DMS53 treated with DMSO at 0.1 percent for 48 hours (cell line): ENCODE measurements at regions not wholly inside any gene's neighbourhood (a gene's known extent, or its start where the extent isn't known, plus 50 kb on each side); places are given as distances from the start of the nearest gene placed in this dataset.

Experiments
- DNase-seq: peaks from one replicate; lab custom pipeline; 2025; ENCODE audit not compliant: unreplicated experiment; lab: John Stamatoyannopoulos, UW

GRCh38 chr6:142679907-142680700, 264.9 kb downstream of the HIVEP2 start:
- DNase-seq: no peak

GRCh38 chr6:142681099-142681498, 263.9 kb downstream of the HIVEP2 start:
- DNase-seq: no peak

GRCh38 chr6:142682985-142683384, 262.0 kb downstream of the HIVEP2 start:
- no peak for DNase-seq

GRCh38 chr6:142683714-142684141, 261.2 kb downstream of the HIVEP2 start:
- DNase-seq: no peak

- no peak for DNase-seq
These were observed 260.6 kb downstream of the HIVEP2 start for GRCh38 chr6:142684371-142684770.

GRCh38 chr6:142685852-142686506, 259.0 kb downstream of the HIVEP2 start:
- DNase-seq: no peak

- no peak for DNase-seq
These were observed 258.5 kb downstream of the HIVEP2 start for GRCh38 chr6:142686507-142686887.

- DNase-seq: peak; percentile 27
These were observed 252.0 kb downstream of the HIVEP2 start for GRCh38 chr6:142692942-142693341.

GRCh38 chr6:142693441-142693840, 251.5 kb downstream of the HIVEP2 start:
- no peak for DNase-seq

GRCh38 chr6:142694054-142694453, 250.9 kb downstream of the HIVEP2 start:
- DNase-seq: no peak

GRCh38 chr6:142695016-142695415, 250.0 kb downstream of the HIVEP2 start:
- no peak for DNase-seq

- DNase-seq: peak; percentile 45
These were observed 248.6 kb downstream of the HIVEP2 start for GRCh38 chr6:142696123-142697000.

GRCh38 chr6:142697001-142697335, 248.0 kb downstream of the HIVEP2 start:
- DNase-seq: no peak

GRCh38 chr6:142697922-142698321, 247.1 kb downstream of the HIVEP2 start:
- no peak for DNase-seq

GRCh38 chr6:142698751-142699150, 246.2 kb downstream of the HIVEP2 start:
- no peak for DNase-seq

- no peak for DNase-seq
These were observed 245.6 kb downstream of the HIVEP2 start for GRCh38 chr6:142699391-142699790.

- no peak for DNase-seq
These were observed 244.9 kb downstream of the HIVEP2 start for GRCh38 chr6:142700032-142700431.

- DNase-seq: no peak
These were observed 244.2 kb downstream of the HIVEP2 start for GRCh38 chr6:142700671-142701312.
